HG03354 (cell line): ENCODE measurements at regions not wholly inside any gene's neighbourhood (a gene's known extent, or its start where the extent isn't known, plus 50 kb on each side); places are given as distances from the start of the nearest gene placed in this dataset.

Experiments
- ATAC-seq: cut with Tn5 transposase; IDR thresholded peaks from one replicate; pipeline ENCODE4 v1.9.1; 2021; ENCODE audit warnings: mild to moderate bottlenecking; ENCODE audit not compliant: unreplicated experiment, poor library complexity, severe bottlenecking

- no peak for ATAC-seq
These were observed 157.5 kb downstream of the TRMT11 start for GRCh38 chr6:126143761-126144251.

GRCh38 chr6:126145351-126145750, 159.0 kb downstream of the TRMT11 start:
- ATAC-seq, result no peak

- no peak for ATAC-seq
These were observed 161.0 kb downstream of the TRMT11 start for GRCh38 chr6:126147291-126147815.

- ATAC-seq, result no peak
These were observed 162.5 kb downstream of the TRMT11 start for GRCh38 chr6:126148853-126149252.

- no peak for ATAC-seq
These were observed 166.0 kb downstream of the TRMT11 start for GRCh38 chr6:126152372-126152745.

- ATAC-seq, result no peak
These were observed 167.3 kb downstream of the TRMT11 start for GRCh38 chr6:126153661-126154060.

- ATAC-seq, result peak; percentile 93
These were observed 170.6 kb downstream of the TRMT11 start for GRCh38 chr6:126156973-126157372.

GRCh38 chr6:126167726-126168125, 172.2 kb upstream of the CENPW start:
- no peak for ATAC-seq

- no peak for ATAC-seq
These were observed 169.5 kb upstream of the CENPW start for GRCh38 chr6:126170433-126170832.

GRCh38 chr6:126170978-126171382, 168.9 kb upstream of the CENPW start:
- ATAC-seq, result peak; percentile 92

GRCh38 chr6:126172131-126172530, 167.8 kb upstream of the CENPW start:
- no peak for ATAC-seq

GRCh38 chr6:126173265-126173664, 166.7 kb upstream of the CENPW start:
- no peak for ATAC-seq

- no peak for ATAC-seq
These were observed 165.2 kb upstream of the CENPW start for GRCh38 chr6:126174697-126175096.

- ATAC-seq, result no peak
These were observed 164.7 kb upstream of the CENPW start for GRCh38 chr6:126175251-126175650.

- ATAC-seq, result no peak
These were observed 163.6 kb upstream of the CENPW start for GRCh38 chr6:126176282-126176681.

- ATAC-seq, result peak; percentile 55
These were observed 159.3 kb upstream of the CENPW start for GRCh38 chr6:126180585-126180984.

GRCh38 chr6:126181173-126181741, 158.7 kb upstream of the CENPW start:
- ATAC-seq, result no peak

- ATAC-seq, result no peak
These were observed 158.0 kb upstream of the CENPW start for GRCh38 chr6:126181890-126182289.

- ATAC-seq, result peak; percentile 41
These were observed 157.1 kb upstream of the CENPW start for GRCh38 chr6:126182650-126183311.

GRCh38 chr6:126185774-126186173, 154.1 kb upstream of the CENPW start:
- ATAC-seq, result no peak

GRCh38 chr6:126188279-126188909, 151.5 kb upstream of the CENPW start:
- no peak for ATAC-seq
